ENCODE measurements at regions not wholly inside any gene's neighbourhood (a gene's known extent, or its start where the extent isn't known, plus 50 kb on each side); places are given as distances from the start of the nearest gene placed in this dataset.
"Not testable (repeated sequence)": the region's sequence is repeated elsewhere in the genome, so short reads cannot be mapped to it uniquely, and the experiment has no call there.

- no peak for DNase-seq
These were observed 106.5 kb downstream of the KLF13 start for GRCh38 chr15:31433091-31433490.

- DNase-seq = no peak
These were observed 106.9 kb downstream of the KLF13 start for GRCh38 chr15:31433574-31433973.

GRCh38 chr15:31434275-31434587 is 107.6 kb downstream of the KLF13 start:
- no peak for DNase-seq

- no peak for DNase-seq
These were observed 108.1 kb downstream of the KLF13 start for GRCh38 chr15:31434588-31435260.

GRCh38 chr15:31435261-31435911 is 108.8 kb downstream of the KLF13 start:
- peak; percentile 25 for DNase-seq

GRCh38 chr15:31435912-31436628 is 109.4 kb downstream of the KLF13 start:
- no peak for DNase-seq

- no peak for DNase-seq
These were observed 111.1 kb downstream of the KLF13 start for GRCh38 chr15:31437686-31438085.

- DNase-seq = no peak
These were observed 112.1 kb downstream of the KLF13 start for GRCh38 chr15:31438601-31439265.

- DNase-seq = no peak
These were observed 112.7 kb downstream of the KLF13 start for GRCh38 chr15:31439328-31439727.

- DNase-seq = not testable (repeated sequence)
These were observed 113.6 kb downstream of the KLF13 start for GRCh38 chr15:31440216-31440615.

- no peak for DNase-seq
These were observed 114.2 kb downstream of the KLF13 start for GRCh38 chr15:31440754-31441311.

- no peak for DNase-seq
These were observed 115.6 kb downstream of the KLF13 start for GRCh38 chr15:31442226-31442625.

- DNase-seq = peak; percentile 66
These were observed 116.1 kb downstream of the KLF13 start for GRCh38 chr15:31442699-31443111.

GRCh38 chr15:31444844-31445243 is 118.2 kb downstream of the KLF13 start:
- no peak for DNase-seq

- DNase-seq = no peak
These were observed 119.9 kb downstream of the KLF13 start for GRCh38 chr15:31446546-31446945.

GRCh38 chr15:31447931-31448634 is 121.4 kb downstream of the KLF13 start:
- no peak for DNase-seq

- DNase-seq = no peak
These were observed 122.0 kb downstream of the KLF13 start for GRCh38 chr15:31448635-31448979.

- DNase-seq = no peak
These were observed 126.2 kb downstream of the KLF13 start for GRCh38 chr15:31452595-31453557.

GRCh38 chr15:31453558-31454318 is 127.1 kb downstream of the KLF13 start:
- no peak for DNase-seq

GRCh38 chr15:31455499-31455898 is 128.9 kb downstream of the KLF13 start:
- DNase-seq = no peak

Measured in skin of body (tissue), 1 donor.